GM19025 (cell line): ENCODE measurements at regions not wholly inside any gene's neighbourhood (a gene's known extent, or its start where the extent isn't known, plus 50 kb on each side); places are given as distances from the start of the nearest gene placed in this dataset.
"Not testable (repeated sequence)": the region's sequence is repeated elsewhere in the genome, so short reads cannot be mapped to it uniquely, and the experiment has no call there.

Experiments
- ATAC-seq: cut with Tn5 transposase; IDR thresholded peaks from one replicate; pipeline ENCODE4 v1.9.1; 2021; ENCODE audit warnings: mild to moderate bottlenecking, low read depth, moderate library complexity; ENCODE audit not compliant: unreplicated experiment

DNA sequence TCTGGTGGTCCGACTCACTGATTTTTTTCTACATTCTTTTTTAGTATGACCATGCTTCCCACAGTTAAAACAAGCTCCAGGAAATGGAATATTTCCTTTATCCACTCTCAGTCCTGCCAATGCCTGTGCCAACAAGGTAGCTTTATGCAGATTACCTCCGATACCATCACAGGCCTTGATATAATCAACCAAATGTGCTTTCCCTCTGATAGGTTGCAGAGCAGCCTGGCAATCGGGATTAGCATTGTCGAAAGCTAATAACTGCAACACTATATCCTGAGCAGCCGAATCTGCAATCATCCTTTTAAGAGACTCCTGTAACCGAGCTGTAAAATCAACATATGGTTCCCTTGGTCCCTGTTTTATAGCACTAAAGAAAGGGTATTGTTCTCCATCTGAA is 122.3 kb upstream of the IGFBP3 start:
- ATAC-seq: not testable (repeated sequence)

DNA sequence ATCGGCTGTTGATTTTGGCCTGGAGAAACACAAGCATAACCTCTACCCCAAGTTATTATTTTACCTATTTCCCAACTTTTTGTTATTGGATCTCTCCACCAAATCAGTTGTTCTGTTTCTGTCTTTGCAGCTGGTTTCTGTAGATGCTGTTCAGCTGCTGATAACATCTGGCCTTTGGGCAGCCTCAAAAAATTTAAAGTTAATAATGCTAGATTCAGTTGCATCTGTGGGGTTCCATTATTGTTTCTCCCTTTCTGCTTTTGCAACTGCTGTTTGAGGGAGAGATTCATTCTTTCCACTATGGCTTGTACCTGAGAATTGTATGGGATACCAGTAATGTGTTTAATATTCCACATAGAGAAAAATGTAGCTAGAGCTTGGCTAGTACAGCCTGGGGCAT is 118.7 kb upstream of the IGFBP3 start:
- not testable (repeated sequence) for ATAC-seq

- no peak for ATAC-seq
These were observed 114.1 kb upstream of the IGFBP3 start for GRCh38 chr7:46035166-46035565.

DNA sequence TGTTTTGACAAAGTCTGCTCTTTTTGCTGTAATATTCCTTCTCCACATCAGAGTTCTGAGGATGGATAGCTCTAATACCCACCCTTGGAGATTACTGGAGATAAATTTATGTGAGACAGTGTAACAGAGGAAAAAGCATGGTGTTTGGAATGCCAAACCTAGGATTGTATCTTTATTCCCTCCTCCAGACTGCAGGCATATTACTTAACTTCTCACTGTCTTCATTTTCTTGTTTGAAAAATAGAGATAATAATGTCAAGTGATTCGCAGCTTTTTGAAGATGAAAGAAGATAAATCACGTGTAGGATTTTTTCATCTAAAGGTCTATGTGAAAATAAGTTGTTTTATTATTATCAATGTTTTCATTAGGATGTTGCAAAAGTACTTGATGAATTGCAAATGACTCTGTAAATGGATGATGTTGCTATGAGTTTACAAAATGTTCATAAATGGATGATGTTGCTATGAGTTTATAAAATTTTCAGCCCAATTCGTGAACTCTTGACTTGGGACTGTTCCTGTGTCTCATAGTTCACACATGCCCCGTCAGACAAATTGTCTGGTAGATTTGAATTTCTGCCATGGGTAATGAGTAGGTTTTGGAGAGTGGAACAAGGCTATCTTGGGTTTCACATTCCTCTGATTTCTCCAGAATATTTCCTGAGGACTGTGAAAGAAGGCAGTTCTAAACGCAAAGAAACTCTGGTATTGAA is 113.1 kb upstream of the IGFBP3 start:
- no peak for ATAC-seq

DNA sequence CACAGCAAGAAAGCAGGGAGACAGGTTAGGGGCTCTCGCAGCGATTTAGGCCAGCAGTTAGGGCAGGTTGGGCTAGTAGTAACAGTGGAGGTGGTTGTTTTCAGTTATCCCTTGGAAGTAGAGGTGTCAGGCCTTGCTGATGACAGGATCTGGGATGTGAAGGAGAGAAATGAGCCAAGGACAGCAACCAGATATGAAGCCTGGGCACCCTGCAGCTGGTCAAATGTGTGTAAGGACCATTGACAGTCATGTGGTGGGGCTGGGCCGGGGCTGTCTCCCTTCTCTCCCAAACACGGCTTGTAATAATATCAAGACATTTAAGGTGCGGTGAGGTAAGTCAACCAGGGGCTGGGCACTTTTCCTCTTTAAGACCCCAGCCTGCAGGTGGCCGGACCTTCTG is 112.5 kb upstream of the IGFBP3 start:
- no peak for ATAC-seq

GRCh38 chr7:46032942-46033341 is 111.9 kb upstream of the IGFBP3 start:
- ATAC-seq: no peak

DNA sequence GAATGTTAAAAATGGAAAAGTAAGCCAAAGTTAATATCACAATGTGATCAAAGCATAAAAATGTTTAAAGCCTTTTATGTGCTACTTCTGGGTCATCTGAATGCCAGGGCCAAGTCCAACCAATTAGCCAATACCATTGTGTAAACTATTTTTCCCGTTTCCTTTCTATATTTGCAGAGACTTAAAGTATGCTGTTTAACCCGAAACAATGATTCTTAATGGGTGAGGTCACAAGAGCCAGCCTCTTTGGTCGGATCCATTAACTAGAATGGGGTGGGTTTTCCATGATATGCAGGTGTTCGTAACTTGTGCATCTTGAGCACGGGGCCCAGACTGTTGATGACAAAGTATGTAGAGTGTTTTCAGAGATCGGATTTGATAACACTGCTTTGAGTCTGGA is 111.3 kb upstream of the IGFBP3 start:
- no peak for ATAC-seq

DNA sequence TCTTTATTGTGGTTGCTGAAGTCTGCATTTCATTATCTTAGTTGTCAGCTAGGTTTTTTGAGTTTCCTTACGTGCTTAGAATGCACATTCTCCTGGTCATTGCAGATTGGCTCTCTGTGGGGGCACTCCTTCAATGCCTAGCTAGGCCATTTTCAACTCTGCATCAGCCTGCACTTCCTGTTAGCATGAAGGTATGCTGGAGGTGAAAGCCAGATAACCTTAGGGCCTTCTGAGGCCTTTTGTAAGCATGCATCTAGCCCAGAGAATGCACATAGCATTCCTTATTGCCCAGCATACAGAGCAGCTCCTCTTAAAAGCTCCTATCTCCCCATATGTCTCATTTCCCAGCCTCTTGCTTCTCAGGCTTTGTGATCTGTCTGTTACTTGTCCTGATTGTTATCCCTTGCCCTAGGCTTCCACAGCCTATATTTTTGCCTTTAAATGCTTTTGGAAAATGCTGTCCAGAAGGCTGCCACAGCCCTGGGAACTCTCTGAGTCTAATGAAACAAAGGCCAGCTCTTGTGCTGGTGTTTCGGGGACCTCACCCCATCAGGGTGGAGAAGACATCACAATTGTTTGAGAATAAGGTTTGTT is 108.1 kb upstream of the IGFBP3 start:
- no peak for ATAC-seq

- no peak for ATAC-seq
These were observed 107.2 kb upstream of the IGFBP3 start for GRCh38 chr7:46028246-46028645.

- ATAC-seq: no peak
These were observed 105.7 kb upstream of the IGFBP3 start for GRCh38 chr7:46026741-46027140.

GRCh38 chr7:46024263-46024916 is 103.3 kb upstream of the IGFBP3 start:
- no peak for ATAC-seq

- ATAC-seq: no peak
These were observed 101.3 kb upstream of the IGFBP3 start for GRCh38 chr7:46022397-46022796.

- ATAC-seq: no peak
These were observed 94.2 kb upstream of the IGFBP3 start for GRCh38 chr7:46015107-46015868.

GRCh38 chr7:46011501-46011900 is 90.4 kb upstream of the IGFBP3 start:
- ATAC-seq: no peak

DNA sequence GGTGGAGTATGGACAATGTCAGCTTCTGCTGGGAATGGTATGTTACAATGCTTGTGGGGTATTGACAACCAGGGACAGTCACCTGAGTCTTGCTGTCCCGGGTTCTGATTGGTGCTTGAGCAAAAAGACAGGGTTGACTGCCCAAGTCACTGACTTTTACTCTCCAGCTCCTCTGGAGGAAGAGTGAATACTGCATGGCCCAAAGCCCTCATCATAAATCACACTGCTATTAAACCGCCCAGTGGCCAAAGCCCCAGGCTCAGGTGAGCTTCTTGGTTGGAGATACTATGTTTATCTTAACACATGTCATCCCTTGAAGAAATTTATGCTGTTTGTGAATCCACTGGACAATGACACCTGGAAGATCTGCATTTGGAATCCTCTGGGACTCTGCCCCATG is 90.0 kb upstream of the IGFBP3 start:
- no peak for ATAC-seq

DNA sequence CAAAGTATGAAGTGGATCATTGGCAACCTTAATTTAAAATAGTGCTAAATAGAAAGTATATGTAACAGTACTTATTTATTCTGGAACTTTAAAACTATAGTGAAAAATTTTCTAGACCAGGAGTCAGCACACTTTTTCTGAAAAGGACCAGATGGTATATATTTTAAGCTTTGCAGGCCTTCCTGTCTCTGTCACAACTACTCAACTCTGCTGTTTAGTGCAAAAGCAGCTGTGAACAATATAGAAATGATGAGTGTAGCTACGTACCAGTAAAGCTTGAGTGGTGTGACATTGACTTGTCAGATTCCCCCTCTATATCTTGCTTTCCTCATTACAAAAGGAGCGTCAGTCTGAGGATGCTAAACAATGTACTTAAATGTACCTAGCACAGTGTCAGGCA is 88.1 kb upstream of the IGFBP3 start:
- ATAC-seq: no peak

- ATAC-seq: no peak
These were observed 87.0 kb upstream of the IGFBP3 start for GRCh38 chr7:46007990-46008643.

- no peak for ATAC-seq
These were observed 86.1 kb upstream of the IGFBP3 start for GRCh38 chr7:46007194-46007593.

GRCh38 chr7:46006723-46007122 is 85.7 kb upstream of the IGFBP3 start:
- ATAC-seq: no peak

DNA sequence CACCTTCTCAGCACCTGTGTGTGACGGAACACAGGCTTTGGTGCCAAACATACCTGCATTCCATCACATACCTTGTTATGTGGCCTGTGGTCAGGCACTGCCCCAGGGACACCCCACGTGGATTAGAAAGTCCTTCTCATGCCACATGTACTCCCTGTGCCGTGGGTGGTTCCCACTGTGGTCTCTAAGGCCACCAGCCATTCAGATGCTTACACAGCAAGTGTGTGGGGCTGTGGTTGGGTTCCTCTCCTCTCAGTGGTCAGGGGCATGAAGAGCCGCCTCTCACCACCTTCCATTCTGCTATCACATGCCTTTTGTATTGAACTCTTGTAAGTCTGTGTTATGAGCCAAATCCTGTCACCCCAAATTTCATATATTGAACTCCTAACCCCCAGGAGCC is 85.1 kb upstream of the IGFBP3 start:
- ATAC-seq: no peak

GRCh38 chr7:46004965-46005364 is 83.9 kb upstream of the IGFBP3 start:
- ATAC-seq: no peak
